Pons (tissue), 1 donor: ENCODE measurements at regions not wholly inside any gene's neighbourhood (a gene's known extent, or its start where the extent isn't known, plus 50 kb on each side); places are given as distances from the start of the nearest gene placed in this dataset.

Experiments used
- DNase-seq: peaks from one replicate; pipeline ENCODE4 v3.0.0-alpha.2; 2016; ENCODE audit warnings: low spot score

DNA sequence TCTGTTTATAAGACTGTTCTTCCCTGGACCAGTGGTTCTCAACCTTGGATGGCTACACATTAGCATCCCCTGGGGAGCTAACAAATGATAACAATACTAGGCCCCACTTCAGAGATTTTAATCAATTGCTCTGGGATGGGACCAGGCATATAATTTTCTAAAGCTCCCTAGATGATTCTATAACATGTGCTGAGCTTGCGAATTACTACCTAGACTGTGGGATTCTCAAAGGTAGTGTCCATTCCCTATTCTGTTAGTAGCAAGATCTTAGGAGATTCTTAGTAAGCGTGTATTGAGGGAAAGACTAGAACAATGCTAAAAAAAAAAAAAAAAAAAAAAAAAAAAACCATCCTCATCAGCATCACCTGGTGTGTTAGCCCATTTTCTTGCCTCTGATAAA lies 412.0 kb upstream of the CDH5 start:
- DNase-seq = no peak

DNA sequence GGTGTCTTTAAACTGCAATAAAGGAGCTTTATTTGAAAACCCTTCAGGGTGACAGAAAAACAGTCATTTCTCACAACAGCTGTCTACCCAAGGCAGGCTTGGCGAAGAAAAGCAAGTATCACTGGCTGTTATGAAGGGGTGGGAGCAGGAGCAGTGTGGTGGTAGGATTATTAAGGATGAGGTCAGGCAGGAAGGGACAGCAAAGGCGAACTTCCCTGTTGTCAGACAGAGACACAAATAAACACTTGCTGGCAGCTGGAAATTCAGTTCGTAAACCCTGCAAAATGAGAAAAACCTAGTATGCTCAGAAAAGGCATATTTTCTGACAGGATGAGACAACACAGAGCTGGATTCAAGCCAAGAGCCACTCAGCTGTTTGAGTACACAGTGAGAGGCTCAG lies 416.3 kb upstream of the CDH5 start:
- no peak for DNase-seq

DNA sequence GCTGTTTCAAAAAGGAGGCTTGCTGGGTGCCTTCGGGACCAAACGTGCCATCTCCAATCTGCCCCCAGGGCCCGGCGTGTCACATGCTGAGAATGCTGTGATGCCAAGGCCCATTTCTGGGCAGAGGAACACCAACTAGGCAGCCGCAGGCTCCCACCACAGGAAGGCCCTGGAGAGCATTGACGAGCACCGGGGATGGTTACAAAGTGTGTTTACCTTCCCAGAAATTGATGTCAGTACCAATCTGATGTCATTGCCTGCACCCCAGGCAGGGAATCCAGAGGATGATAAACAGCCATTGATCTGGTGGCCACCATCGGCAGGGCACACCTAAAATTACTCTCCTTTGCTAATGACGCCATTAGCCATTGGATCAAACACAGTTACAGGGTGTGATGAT lies 418.1 kb upstream of the CDH5 start:
- DNase-seq = no peak

DNA sequence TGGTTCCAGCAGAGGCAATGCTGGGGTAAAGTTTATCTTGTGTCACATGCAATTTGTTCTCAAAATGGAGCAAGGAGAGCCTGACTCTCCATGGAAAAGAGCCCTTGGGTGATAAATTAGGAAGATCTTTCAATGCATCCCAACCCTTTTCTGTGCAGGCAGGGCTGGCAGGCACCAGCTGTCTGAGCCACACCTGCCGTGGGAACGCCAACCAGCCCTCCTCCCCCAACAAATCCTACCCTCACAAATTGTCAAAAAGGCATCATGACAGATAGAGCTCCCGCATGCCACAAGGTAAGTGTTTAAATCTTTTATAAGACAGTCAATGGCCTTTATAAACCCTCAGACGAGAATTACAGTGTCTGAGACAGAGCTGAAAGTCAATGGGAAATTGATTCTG lies 418.5 kb upstream of the CDH5 start:
- no peak for DNase-seq

DNA sequence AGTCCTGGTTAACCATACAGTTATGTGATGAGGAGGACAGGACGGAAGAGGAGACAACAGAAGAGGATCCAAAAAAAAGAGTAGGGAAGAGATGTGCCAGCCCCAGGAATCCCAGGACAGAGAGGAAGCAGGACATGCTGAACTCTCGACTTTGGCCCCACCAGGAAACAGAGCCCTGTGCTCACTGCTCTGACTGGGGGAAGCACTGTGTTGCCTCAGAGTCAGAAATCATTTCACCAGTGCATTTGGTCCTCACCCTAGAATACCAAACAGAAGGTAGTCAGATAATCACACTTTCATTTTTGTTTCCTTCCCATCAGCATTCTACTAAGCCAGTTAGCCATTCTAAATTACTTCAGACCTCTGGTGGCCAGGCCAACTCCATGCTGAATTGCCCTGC lies 421.0 kb upstream of the CDH5 start:
- no peak for DNase-seq

DNA sequence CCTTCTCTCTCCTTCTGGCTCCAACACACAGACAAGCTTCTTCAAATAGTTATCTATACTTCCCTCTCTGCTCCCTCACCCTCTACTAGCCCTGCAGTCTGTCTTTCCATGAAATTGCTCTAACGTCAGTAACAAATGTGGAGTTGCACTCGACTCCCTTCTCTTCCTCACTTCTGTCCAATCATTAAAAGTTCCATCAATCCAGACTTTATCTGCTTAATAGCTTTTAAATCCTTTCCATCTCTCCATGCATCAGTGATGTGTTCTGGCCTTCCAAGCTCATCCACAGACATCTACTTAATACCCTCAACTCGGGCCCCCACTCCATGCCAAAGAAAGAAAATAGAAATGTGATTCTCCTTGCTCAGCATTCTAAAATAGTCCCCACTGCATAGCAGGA lies 422.1 kb upstream of the CDH5 start:
- DNase-seq = no peak

DNA sequence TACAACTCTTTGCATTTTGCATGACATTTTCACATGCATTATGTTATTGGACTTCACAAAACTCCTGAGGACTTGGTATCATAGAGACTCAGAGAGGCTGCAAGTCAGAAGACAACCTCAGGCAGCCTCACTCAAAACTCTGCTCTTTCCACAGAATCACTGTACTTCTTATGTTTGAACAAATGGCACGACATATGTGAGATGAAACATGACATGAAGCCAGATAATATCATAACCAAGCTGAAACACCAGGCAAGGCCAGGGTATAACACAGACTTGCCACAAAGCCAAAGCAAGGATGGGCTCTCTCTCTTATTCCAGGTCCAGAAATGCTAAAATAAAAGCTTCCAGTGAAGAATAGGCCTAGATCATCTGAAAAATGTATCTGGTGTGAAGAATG lies 425.8 kb upstream of the CDH5 start:
- DNase-seq = no peak

DNA sequence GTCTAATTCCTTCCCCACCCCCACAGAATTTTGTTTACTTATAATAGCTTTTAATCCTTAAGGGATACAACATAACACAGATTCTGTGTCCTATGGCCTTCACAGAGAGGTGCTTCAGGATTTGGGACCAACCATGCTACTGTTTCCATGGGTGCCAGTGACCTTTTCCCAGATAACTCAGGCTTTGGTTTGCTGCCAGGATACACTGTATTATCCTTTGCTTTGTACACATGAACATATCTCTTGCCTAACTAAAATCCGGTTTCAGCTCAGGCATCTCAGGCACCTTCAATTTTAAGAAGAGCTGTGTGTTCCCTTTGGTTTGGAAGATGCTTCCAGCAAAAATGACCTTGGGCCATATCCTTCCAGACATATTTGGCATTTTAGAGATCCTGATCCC lies 428.4 kb upstream of the CDH5 start:
- no peak for DNase-seq

DNA sequence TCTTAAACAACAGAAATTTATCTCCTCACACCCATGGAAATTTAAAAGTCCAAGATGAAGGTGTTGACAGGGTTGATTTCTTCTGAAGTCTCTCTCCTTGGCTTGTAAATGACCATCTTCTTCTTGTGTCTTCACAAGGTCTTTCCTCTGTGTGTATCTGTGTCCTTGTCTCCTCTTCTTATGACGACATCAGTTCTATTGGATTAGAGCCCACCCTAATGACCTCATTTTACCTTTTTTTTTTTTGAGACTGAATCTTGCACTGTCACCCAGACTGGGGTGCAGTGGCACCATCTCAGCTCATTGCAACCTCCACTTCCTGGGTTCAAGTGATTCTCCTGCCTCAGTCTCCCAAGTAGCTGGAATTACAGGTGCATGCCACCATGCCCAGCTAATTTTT lies 429.0 kb upstream of the CDH5 start:
- DNase-seq = no peak

DNA sequence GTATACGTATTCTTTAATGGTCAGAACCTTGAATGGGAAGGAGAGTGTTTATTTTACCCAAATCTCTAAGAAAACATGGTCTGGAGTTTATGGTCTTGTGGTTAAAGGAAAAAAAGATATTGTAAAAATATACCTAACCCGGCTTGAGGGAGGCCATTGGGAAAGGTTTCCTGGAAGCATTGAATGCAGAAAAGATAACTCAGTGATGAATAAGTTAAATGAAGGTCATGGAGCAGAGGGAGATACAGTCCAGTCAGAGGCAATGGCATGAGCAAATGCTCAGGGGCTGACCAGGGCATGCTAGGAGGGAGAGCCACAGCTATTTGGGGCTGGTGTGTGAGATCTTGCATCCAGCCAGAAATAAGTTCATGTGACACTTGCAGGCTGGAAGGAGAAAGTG lies 430.4 kb upstream of the CDH5 start:
- no peak for DNase-seq

DNA sequence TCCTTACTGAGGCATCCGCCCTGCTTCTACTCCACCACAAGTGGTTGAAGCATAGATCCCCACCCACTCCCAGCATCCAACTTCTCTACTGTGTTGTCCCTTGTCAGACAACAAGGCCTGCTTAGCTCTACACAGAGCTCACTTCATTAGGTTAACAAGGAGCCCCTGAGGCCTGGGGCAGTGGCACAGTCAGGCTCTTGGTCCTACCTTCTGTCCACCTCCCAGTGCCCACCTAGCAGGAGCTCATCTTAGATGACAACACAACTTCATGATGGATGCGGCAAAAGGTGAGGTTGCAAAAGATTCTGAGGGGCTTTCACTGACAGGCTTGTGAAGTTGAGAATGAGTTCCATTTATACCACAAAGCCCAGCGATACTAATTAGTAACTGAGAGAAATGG lies 432.0 kb upstream of the CDH5 start:
- no peak for DNase-seq

DNA sequence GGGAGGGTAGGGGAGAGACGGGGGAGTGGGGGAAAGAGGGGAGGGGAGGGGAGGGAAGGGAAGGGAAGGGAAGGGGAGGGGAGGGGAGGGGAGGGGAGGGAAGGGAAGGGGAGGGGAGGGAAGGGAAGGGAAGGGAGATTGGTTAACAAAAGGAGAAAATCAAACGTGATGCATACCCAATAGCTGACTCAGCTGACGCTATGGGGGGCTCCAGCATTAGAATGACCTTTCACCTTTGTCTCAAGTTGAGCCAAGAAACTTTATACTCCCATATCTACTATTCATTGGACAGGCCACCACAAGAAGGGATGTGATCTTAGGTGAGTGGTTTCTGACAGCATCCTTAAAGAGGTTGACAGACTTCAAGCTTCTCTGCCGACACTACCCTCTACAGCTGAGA lies 432.8 kb upstream of the CDH5 start:
- DNase-seq = no peak

DNA sequence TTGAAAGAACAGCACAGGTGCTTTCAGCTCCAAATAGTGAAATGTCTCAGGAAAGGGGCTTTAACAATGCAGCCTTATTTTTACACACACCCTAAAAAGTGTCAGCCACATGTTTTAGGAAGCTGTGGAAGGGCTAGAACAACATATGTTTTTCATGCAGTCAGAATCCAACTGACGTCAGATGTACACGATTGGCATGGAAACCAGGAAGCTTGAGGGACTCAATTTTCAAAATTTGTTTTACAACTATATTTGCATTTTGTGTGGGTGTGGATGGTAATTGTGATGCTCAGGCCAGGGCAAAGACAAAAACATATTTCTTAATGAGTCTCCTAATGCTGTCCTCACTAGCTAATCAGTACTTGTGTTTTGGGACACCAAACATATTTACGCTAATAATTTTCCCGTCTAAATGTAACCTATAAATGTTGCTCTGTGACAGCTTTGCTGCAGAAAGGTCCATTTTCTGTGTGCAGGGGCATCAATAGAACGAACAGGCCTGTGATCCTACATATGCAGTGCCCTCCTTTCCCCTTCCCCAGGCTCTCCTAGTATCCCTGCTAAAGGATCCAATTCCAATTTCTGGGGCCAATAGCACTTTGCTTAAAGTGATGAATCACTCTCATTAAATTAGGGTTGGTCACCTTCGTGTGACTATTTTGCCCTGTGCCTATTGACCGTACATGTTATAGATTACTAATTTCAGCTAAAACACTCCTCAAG lies 434.0 kb upstream of the CDH5 start:
- no peak for DNase-seq

DNA sequence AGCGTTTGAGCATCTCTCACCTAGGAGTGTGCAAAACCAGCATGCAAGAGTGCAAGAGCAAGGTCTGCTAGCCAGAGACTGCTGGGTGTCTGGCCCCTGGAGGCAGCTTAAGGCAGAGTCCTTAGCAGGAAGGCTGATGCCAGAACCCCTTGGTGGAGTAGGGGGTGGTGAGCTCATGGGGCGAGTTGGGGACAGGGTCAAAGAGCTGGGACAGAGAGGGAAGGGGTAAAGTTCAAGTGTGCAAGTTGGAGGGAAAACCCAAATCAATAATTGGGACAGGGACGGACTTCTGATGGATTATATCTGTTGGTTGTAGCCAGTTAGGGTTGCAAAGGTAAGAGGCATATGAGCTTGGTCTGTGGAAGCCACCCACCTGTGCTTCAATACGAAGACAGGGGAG lies 443.6 kb upstream of the CDH5 start:
- DNase-seq = no peak

DNA sequence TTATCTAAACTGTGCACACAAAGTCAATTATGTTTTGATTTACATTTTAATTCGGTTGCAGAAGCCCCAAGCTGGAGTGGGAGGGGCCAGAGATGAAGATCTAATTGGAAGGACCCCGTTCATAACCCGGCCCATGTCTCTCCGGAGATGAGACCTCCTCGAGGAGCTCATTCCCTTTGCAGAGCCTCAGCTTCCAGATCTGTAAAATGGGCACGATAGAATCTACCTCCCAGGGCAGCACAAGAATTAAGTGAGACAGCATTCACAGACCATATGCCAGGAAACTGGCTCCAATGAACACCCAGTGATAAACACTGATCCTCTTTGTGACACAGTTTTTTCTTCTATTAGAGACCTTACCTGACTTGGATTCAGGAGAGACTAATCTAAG lies 446.5 kb upstream of the CDH5 start:
- no peak for DNase-seq

DNA sequence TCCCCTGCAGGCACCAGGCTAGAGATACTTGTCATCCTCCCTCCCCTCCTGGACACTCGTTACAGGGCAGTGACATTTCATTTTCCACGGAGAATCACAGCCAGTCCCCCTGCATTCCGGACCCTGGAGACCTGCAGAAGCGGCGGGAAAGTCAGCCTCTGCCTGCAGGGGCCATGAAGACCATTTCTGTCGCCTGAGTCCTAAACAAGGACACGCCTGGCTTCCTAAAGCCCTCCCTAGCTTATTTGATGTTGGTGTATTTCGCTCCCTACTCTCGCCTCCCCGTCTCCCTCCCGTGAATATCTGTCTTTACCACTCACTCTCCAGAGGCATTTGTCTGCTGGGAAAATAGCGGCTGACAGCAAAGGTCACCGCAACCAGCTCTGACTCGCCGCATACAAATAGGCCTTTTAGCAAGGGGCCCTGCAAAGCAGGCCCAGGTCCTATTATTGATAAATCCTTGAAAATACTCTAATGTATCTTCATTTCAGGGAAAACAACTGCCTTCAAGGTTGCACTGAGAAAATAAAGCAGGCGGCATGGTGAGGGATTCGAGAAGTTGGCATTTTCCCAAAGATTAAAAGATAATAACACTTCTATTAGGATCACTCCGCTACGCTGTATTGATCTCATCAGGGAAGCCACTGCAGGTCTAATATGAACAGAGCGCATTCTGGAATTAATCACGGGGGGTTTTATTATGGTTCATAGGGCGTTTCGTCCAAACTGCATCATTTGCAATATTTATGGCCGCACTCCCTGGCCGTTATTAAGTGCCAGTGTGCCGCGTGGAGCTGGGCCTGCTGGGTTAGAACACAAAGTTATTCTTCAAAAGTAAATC lies 447.1 kb upstream of the CDH5 start:
- DNase-seq = no peak

DNA sequence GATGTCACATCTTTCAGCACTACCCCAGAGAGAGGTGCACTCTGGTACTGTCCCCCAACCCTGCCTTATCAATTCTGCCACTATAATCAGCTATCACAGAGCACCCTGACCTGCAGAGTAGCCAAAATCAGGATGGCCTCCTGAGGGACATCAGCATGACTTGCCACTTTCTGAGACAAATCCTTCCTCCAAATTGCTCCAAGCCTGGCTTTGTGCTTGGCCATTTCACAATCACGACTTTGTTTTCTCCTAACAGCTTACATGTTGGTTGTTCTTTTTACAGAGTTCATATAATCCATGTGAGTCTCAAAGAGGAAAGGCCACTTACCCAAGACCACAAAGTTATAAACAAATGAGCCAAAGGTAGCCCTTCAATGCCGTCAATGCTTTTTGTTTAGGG lies 449.0 kb upstream of the CDH5 start:
- no peak for DNase-seq

DNA sequence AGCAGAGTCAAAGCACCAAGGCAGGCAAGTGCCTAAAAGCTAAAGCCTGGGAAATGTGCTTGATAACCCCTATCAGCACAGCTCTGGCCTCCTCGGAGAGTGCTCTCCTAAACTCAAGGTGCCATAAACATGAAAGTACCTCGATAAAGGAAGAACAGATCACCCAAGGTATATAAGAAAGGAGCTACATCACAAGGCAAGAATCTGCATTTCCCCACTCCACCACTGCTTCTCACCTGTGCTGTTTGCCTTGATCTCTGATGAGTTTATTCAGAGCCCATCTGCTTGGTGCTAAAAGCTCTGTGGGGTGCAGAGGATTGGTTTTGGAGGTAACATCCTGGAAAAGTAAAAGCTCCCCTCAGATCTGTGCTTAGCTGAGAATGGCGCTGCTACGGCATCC lies 449.5 kb upstream of the CDH5 start:
- no peak for DNase-seq

DNA sequence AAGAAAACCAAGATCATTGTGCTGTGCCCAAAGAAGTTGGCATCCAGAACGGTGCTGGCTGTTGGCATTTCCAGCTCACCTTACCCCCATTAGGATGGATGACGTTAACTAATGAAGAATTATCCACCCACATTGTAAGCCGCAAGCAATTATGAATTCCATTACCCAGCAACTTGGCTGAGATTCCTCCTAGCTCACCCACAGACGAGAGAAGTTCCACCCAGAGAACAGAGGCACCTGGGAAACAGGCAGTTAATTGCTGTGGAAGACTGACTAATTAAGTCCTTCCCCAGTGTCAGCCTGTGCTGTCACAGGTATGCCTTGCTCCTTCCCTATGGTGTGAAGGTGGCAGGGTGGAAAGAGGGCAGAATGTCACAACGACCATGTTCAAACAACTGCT lies 456.2 kb upstream of the CDH5 start:
- DNase-seq = no peak

DNA sequence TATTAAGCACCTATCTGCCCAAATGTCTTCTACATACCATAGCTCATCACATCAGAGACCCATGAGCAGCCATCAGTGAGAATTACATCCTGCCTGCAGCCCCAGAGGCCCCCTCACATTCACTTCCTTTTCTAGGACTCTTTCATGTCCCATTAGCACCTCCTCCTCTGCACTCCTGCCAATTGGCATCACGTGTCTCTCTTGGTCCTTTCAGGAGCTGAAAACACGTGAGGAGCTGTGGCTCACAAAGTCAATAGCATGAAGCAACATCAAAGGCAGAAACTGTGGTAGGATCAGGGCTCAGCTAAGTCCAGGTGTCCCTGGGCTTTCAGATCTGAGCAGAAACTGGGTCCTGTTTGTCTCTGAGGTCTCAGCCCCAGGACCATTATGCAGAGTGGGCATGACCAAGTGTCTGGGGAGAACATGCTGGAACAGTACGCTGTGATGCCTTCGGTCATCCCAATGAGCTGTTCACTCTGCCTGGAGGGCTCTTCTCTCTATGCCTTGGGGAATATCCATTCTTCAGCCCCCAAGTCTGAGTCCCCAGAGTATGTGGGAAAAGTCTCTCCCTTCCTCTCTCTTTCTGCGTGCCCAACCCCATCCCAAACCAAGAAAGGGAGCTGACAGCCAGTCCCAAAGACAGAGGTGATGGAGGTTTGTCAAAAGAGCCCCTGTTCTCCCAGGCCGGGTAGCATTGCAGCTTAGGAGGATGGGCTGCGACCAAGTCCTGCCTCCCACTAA lies 457.0 kb upstream of the CDH5 start:
- DNase-seq = no peak

DNA sequence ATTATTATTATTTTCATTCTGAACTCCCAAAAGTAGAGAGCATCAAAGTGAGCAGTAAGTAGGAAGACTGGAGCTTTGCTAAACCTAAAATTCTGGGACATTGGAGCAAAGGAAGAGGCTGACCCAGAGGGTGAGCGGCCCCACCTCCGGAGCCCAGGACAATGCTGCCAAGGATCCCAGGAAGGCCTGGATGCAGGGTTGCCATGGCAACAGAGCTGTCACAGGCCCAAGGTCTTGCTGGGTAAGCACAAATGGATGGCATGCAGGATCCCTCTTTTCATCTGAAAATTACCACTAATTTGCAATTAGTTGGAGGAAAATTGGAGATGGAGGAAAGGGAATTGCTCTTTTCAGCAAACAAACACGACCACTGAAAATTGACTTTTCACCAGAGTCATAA lies 457.9 kb upstream of the CDH5 start:
- DNase-seq = peak; percentile 24

DNA sequence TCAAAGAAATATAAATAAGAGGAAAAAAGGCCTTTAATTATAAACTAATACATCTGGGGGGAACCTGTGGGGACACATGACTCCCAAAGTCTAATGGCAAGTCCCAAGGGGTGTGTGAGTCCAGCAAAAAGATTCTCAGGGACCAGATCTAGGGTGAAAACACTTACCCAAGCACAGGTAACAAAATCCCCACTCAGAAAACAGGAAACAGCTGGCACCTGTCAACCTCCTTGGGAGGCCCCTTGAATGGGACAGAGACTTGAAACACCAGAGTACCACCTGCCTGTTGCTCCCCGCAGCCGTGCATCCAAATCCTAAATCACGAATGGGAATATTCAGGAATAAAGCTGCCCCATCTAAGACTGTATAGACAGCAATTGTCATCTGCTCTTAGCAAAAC lies 461.2 kb upstream of the CDH5 start:
- DNase-seq = no peak

DNA sequence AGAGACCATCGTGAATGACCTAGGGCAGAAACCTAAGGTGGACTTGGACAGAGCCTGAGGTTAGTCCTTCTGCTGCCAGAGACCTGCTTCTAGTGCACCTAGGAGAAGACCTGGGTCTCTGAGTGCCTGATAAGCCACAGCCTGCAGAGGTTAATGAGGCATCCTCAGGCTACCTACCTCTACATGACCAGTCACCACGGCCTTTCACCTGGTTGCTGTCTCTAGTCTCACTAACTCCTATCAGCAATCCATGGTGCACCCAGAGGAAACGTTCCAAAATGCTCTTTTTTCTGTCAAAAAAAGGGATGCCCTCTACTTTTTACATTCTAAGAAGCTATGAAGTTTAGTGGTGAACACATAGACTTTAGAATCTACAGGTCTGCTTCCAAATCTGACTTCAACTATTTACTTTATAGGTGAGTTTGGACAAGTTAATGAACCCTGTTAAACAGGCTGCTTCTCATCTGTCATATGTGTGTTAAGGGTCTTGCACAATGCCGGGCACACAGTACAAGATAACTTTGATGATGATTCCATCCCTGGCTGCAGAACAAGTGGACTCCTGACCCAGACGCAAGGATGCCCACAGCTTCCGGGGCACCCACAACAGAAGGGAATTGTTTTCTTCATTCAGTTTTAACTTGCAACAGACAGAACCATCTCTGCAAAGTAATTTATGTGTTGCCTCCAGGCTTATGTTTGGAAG lies 469.9 kb upstream of the CDH5 start:
- no peak for DNase-seq
